Adrenal gland (tissue), 5 donors: ENCODE measurements at regions not wholly inside any gene's neighbourhood (a gene's known extent, or its start where the extent isn't known, plus 50 kb on each side); places are given as distances from the start of the nearest gene placed in this dataset.

Experiments used
- CTCF ChIP-seq, 6 experiments: fragments of 450-650 bp in 4 of 6; fragments of 200-600 bp in 2 of 6; sonication (generic) in 1 of 6; IDR thresholded peaks; 1 replicate in 5 of 6; 2 replicates in 1 of 6; pipeline versions ENCODE4 v1.5.1 to v1.8.0; 2016 to 2021; ENCODE audit warnings: antibody characterized with exemption in 6 of 6, mild to moderate bottlenecking in 2 of 6, moderate library complexity in 1 of 6
- POLR2A ChIP-seq, 2 donors: fragments of 450-650 bp; IDR thresholded peaks; one replicate each; pipeline ENCODE4 v1.6.1; 2017; ENCODE audit warnings: antibody characterized with exemption in 2 of 2, mild to moderate bottlenecking in 2 of 2, moderate library complexity in 1 of 2
- donor health status: DM: no; HTN: no; CAD: no.

GRCh38 chr16:62903961-62904502 lies 867.8 kb upstream of the CDH8 start:
- TF ChIP-seq CTCF (IDR thresholded peaks at IDR 0.05) (no peak), POLR2A (IDR thresholded peaks at IDR 0.05) (no peak)
